Aorta (tissue), 5 donors: ENCODE measurements at regions not wholly inside any gene's neighbourhood (a gene's known extent, or its start where the extent isn't known, plus 50 kb on each side); places are given as distances from the start of the nearest gene placed in this dataset.

Experiments
- ATAC-seq: fragments of 200-7000 bp; cut with Tn5 transposase; one replicate; pipeline ENCODE4 v1.9.1; 2022; ENCODE audit warnings: moderate library complexity; ENCODE audit not compliant: low FRiP score
- DNase-seq, 2 donors: peaks; one replicate each; pipeline ENCODE4 v3.0.0-alpha.2; 2020
- H3K27ac ChIP-seq, 2 donors: one replicate each; pipeline ENCODE4 v1.5.1; 2013; ENCODE audit warnings: low read length in 2 of 2, mild to moderate bottlenecking in 2 of 2, moderate library complexity in 2 of 2, control low read depth in 1 of 2, inconsistent platforms in 1 of 2, low read depth in 1 of 2
- H3K27me3 ChIP-seq, 2 donors: one replicate each; pipeline ENCODE4 v1.6.1; 2013; ENCODE audit warnings: control low read depth in 1 of 2, low read length in 1 of 2, mild to moderate bottlenecking in 1 of 2, moderate library complexity in 1 of 2; ENCODE audit not compliant: insufficient read depth in 2 of 2, control insufficient read depth in 1 of 2
- H3K36me3 ChIP-seq, 2 donors: one replicate each; pipeline ENCODE4 v1.6.1; 2013; ENCODE audit warnings: control low read depth in 1 of 2, low read length in 1 of 2, mild to moderate bottlenecking in 1 of 2; ENCODE audit not compliant: insufficient read depth in 2 of 2, control insufficient read depth in 1 of 2
- H3K4me1 ChIP-seq, 2 donors: one replicate each; pipeline ENCODE4 v1.6.1; 2013; ENCODE audit warnings: low read length in 2 of 2, control low read depth in 1 of 2, mild to moderate bottlenecking in 1 of 2, moderate library complexity in 1 of 2; ENCODE audit not compliant: insufficient read depth in 2 of 2, control insufficient read depth in 1 of 2
- H3K4me3 ChIP-seq, 2 donors: one replicate each; pipeline ENCODE4 v1.5.1; 2013; ENCODE audit warnings: low read length in 2 of 2, control low read depth in 1 of 2, mild to moderate bottlenecking in 1 of 2
- H3K9me3 ChIP-seq: one replicate; pipeline ENCODE4 v1.6.1; 2013; ENCODE audit warnings: mild to moderate bottlenecking, low read length; ENCODE audit not compliant: control insufficient read depth
- WGBS, 2 donors: extraction: QIAGEN DNeasy Blood & Tissue Kit; methylation state at CpG; one replicate each; pipeline ENCODE4 v1.1.7; 2013; 5-methylcytosine and 5-hydroxymethylcytosine counted together
- intact Hi-C, 2 donors: fragments of 100-400 bp; cut with DNase I; formaldehyde crosslinking; loops; one replicate each; pipeline versions ENCODE4 v1.14.2 to v1.15.0; 2022
- donor health status: healthy with polysubstance abuse.
- donor health status: Bipolar disorder and iron deficiency.
- donor health status: DM: no; HTN: no; CAD: no.
- donor health status: DM: no; HTN: no; CAD: no.
- donor health status: DM: yes; HTN: yes; CAD: no.

GRCh38 chr3:109572301-109572700, 235.0 kb upstream of the DPPA4 start:
- no peak overlapping the region for H3K4me3 ChIP-seq
- intact Hi-C loops: no loop called here
- no peaks in the 10 kb centered on the region for H3K4me1 ChIP-seq
- no peaks in the 10 kb centered on the region for H3K9me3 ChIP-seq
- H3K27me3 ChIP-seq: no peaks in the 10 kb centered on the region
- WGBS, 2 donors: 85 to 90% methylated on average over 1 of the region's 1 CpG
- no peak for ATAC-seq
- no peaks in the 10 kb centered on the region for H3K36me3 ChIP-seq
- no peak overlapping the region for H3K27ac ChIP-seq
- no peak for DNase-seq

- Histone ChIP-seq H3K27me3 (no peaks in the 10 kb centered on the region), H3K9me3 (no peaks in the 10 kb centered on the region), H3K27ac (no peak overlapping the region), H3K4me1 (no peaks in the 10 kb centered on the region), H3K36me3 (no peaks in the 10 kb centered on the region), H3K4me3 (no peak overlapping the region)
- 69 to 71% methylated on average over 4 of the region's 4 CpGs for WGBS, 2 donors
- DNase-seq: no peak
- no peak for ATAC-seq
- intact Hi-C loops: no loop called here
These were observed 259.6 kb upstream of the DPPA4 start for GRCh38 chr3:109596991-109597390.

GRCh38 chr3:109597444-109597843, 260.1 kb upstream of the DPPA4 start:
- Histone ChIP-seq H3K27me3 (no peaks in the 10 kb centered on the region), H3K27ac (no peak overlapping the region), H3K9me3 (no peaks in the 10 kb centered on the region), H3K4me1 (no peaks in the 10 kb centered on the region), H3K36me3 (no peaks in the 10 kb centered on the region), H3K4me3 (no peak overlapping the region)
- DNase-seq: no peak
- ATAC-seq: no peak
- WGBS, 2 donors: 46 to 70% methylated on average over 3 of the region's 3 CpGs
- intact Hi-C loops: no loop called here

GRCh38 chr3:109607897-109608296, 270.6 kb upstream of the DPPA4 start:
- H3K4me1 ChIP-seq: no peaks in the 10 kb centered on the region
- no peak overlapping the region for H3K27ac ChIP-seq
- no peak overlapping the region for H3K4me3 ChIP-seq
- DNase-seq: no peak
- no peaks in the 10 kb centered on the region for H3K27me3 ChIP-seq
- no peaks in the 10 kb centered on the region for H3K36me3 ChIP-seq
- H3K9me3 ChIP-seq: no peaks in the 10 kb centered on the region
- 93 to 94% methylated on average over 1 of the region's 1 CpG for WGBS, 2 donors
- no peak for ATAC-seq
- intact Hi-C loops: no loop called here

- no peaks in the 10 kb centered on the region for H3K27me3 ChIP-seq
- no peaks in the 10 kb centered on the region for H3K4me1 ChIP-seq
- ATAC-seq: no peak
- intact Hi-C loops: no loop called here
- H3K27ac ChIP-seq: no peak overlapping the region
- H3K36me3 ChIP-seq: no peaks in the 10 kb centered on the region
- no peak overlapping the region for H3K4me3 ChIP-seq
- no peaks in the 10 kb centered on the region for H3K9me3 ChIP-seq
- no peak for DNase-seq
- 70 to 73% methylated on average over 9 of the region's 9 CpGs for WGBS, 2 donors
These were observed 271.2 kb upstream of the DPPA4 start for GRCh38 chr3:109608574-109608973.

GRCh38 chr3:109618766-109619378, 281.5 kb upstream of the DPPA4 start:
- Histone ChIP-seq H3K27me3 (no peaks in the 10 kb centered on the region), H3K4me1 (no peaks in the 10 kb centered on the region), H3K4me3 (no peak overlapping the region), H3K36me3 (no peaks in the 10 kb centered on the region), H3K9me3 (no peaks in the 10 kb centered on the region), H3K27ac (no peak overlapping the region)
- WGBS, 2 donors: 70 to 80% methylated on average over 2 of the region's 2 CpGs
- no peak for DNase-seq
- intact Hi-C loops: no loop called here
- ATAC-seq: no peak

- no peak for DNase-seq
- no peak for ATAC-seq
- H3K4me3 ChIP-seq: no peak overlapping the region
- no peak overlapping the region for H3K27ac ChIP-seq
- intact Hi-C loops: no loop called here
- H3K27me3 ChIP-seq: no peaks in the 10 kb centered on the region
- no peaks in the 10 kb centered on the region for H3K36me3 ChIP-seq
- H3K9me3 ChIP-seq: no peaks in the 10 kb centered on the region
- H3K4me1 ChIP-seq: no peaks in the 10 kb centered on the region
These were observed 294.6 kb upstream of the DPPA4 start for GRCh38 chr3:109631897-109632296.

GRCh38 chr3:109640146-109640652, 302.9 kb upstream of the DPPA4 start:
- intact Hi-C loops: no loop called here
- H3K27ac ChIP-seq: no peak overlapping the region
- ATAC-seq (no peak), DNase-seq (no peak)
- H3K36me3 ChIP-seq: no peaks in the 10 kb centered on the region
- H3K9me3 ChIP-seq: no peaks in the 10 kb centered on the region
- 68 to 70% methylated on average over 4 of the region's 4 CpGs for WGBS, 2 donors
- H3K4me3 ChIP-seq: no peak overlapping the region
- H3K27me3 ChIP-seq: no peaks in the 10 kb centered on the region
- no peaks in the 10 kb centered on the region for H3K4me1 ChIP-seq

GRCh38 chr3:109642025-109642424, 304.7 kb upstream of the DPPA4 start:
- Histone ChIP-seq H3K4me1 (no peaks in the 10 kb centered on the region), H3K4me3 (no peak overlapping the region), H3K27ac (no peak overlapping the region), H3K36me3 (no peaks in the 10 kb centered on the region), H3K9me3 (no peaks in the 10 kb centered on the region), H3K27me3 (no peaks in the 10 kb centered on the region)
- intact Hi-C loops: no loop called here
- DNase-seq (no peak), ATAC-seq (no peak)
- WGBS, 2 donors: 9 to 22% methylated on average over 1 of the region's 1 CpG
